Femur (tissue), 1 donor: ENCODE measurements at regions not wholly inside any gene's neighbourhood (a gene's known extent, or its start where the extent isn't known, plus 50 kb on each side); places are given as distances from the start of the nearest gene placed in this dataset.
"Not testable (repeated sequence)": the region's sequence is repeated elsewhere in the genome, so short reads cannot be mapped to it uniquely, and the experiment has no call there.

Experiments used
- DNase-seq: peaks from one replicate; pipeline ENCODE4 v3.0.0-alpha.2; 2017

DNA sequence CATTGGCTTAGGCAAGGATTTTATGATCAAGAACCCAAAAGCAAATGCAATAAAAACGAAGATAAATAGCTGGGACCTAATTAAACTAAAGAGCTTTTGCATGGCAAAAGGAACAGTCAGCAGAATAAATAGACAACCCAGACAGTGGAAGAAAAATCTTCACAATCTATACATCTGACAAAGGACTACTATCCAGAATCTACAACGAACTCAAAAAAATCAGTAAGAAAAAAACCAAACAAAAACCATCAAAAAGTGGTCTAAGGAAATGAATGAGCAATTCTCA lies 109.5 kb upstream of the ETV3 start:
- DNase-seq, result not testable (repeated sequence)

GRCh38 chr1:157247005-157247763 lies 109.0 kb upstream of the ETV3 start:
- no peak for DNase-seq

GRCh38 chr1:157245823-157246222 lies 107.6 kb upstream of the ETV3 start:
- no peak for DNase-seq

- DNase-seq, result no peak
Observed at GRCh38 chr1:157241185-157241538, 103.0 kb upstream of the ETV3 start.

- no peak for DNase-seq
Observed at GRCh38 chr1:157240495-157241184, 102.4 kb upstream of the ETV3 start.

DNA sequence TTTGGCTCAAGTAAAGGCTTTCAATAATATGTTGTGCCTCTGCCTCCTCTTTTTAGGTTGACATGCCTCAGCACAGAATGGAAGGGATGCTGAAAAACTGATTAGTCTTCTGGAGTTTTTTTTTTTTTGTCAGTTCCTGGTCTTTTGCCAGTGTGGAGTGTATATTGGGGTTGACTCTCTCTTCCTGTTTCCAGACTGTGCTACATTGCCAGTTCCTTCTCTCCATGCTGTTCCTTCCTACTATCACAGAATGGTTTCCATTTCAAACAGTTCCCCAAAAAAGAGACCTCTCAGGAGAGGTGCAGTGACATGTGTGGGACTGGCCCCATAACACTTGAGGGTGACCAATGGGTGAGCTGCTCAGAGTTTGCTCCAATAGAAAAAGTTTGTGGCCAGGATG lies 101.7 kb upstream of the ETV3 start:
- no peak for DNase-seq

DNA sequence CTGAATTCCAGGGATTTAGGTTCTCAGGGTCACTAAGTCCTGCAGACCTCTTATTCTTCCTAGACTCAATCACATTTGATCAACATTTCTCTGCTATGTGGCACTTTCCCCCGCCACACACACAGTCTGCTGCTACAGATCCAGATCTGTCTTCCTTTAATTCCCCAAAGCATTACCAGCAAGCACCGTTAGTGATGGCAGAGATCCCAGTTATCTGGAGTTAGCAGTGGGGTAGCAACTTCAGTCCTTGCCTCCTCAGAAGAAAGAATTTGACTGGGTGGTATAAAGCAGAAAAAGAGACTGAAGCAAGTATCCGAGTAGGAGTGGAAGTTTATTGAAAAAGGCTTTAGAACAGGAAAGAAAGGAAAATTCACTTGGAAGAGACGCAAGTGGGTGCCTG lies 100.4 kb upstream of the ETV3 start:
- DNase-seq, result no peak

GRCh38 chr1:157237981-157238380 lies 99.8 kb upstream of the ETV3 start:
- DNase-seq, result no peak

DNA sequence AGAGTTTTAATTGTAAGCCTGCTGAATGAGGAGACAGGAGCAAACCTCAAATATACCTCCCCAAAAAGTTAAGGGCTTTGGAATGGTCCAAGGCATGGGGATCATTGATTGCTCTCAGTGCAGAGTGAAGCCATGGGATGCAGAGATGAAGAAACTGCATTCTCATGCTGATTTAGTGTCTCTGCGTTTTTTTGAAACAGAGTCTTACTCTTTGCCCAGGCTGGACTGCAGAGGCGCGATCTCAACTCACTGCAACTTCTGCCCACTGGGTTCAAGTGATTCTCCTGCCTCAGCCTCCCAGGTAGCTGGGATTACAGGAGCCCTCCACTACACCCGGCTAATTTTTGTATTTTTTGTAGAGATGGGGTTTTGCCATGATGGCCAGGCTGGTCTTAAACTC lies 99.3 kb upstream of the ETV3 start:
- no peak for DNase-seq

DNA sequence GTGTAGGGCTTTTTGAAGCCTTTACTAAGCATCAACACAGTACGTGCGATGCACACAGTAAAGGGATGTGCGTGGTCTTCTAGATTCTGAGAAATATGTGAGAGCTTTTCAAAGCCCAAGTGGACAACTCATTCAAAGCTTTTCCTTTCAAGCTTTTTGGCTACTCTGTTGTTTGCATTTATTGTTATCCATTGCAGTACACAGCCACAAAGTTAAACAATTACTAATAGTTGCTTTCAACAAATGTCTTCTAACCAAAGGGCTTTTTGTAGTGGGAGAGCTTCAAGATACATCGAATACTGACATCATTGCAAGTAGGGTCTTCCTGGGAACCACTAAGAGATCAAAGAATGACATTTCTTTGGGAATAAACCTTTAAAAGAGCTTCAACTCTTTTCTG lies 97.9 kb upstream of the ETV3 start:
- DNase-seq, result no peak

DNA sequence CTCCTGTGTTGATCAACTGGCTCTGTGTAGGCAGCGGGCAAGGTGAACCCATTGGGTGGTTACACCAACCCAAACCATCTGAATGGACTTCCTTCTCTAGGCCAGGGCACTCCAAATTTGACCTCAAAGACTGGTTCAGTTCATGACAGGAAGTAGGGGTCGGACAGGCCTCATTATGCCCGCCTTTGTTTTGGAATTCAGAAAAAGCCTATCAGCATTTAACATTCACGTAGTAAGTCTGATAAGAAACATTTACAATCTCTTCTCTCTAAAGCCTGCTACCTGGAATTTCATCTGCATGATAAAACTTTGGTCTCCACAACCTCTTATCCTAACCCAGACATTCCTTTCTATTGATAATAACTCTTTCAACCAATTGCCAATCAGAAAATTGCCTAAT lies 97.1 kb upstream of the ETV3 start:
- no peak for DNase-seq

DNA sequence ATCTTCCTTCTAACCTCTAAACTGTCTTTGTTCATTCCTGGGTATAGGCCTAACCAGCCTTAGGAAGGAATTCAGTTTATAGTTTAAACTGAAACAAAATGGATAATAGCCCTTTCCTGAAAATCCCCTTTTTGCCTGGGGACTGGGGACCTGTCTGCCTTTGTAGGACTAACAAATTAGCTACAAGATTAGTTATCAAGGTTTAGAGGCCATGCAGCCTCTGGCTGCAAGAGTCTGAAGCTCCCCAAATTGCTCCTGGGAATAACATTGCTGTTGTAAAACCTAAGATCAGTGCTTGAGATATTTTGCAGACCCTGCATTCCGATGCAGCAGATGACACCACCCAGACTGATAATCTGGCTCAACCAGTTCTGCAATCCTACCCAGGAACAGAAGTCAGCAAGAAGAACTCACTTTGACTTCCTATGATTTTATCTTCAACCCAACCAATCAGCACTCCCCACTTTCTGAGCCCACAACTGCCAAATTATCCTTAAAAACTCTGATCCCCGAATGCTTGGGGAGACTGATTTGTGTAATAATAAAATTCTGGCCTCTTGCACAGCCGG lies 96.6 kb upstream of the ETV3 start:
- no peak for DNase-seq

DNA sequence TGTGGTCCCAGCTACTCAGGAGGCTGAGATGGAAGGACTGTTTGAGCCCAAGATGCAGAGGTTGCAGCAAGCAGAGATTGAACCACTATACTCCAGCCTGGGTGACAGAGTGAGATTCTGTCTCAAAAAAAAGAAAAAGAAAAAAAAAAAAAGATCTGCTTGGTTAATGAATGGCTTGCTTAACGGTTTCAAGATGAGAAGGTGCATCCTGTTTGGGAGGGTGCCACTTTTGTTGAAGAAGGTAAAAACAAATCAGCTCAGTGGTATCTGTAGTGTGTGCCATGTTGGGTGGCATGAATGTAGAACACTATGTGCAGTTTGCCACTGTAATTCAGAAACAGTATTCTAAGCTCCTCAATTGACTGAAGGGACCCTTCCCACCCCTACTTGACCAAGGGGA lies 94.9 kb upstream of the ETV3 start:
- DNase-seq, result no peak

GRCh38 chr1:157231846-157232525 lies 93.8 kb upstream of the ETV3 start:
- no peak for DNase-seq

GRCh38 chr1:157230500-157230899 lies 92.3 kb upstream of the ETV3 start:
- DNase-seq, result no peak

- no peak for DNase-seq
Observed at GRCh38 chr1:157227700-157228099, 89.5 kb upstream of the ETV3 start.

DNA sequence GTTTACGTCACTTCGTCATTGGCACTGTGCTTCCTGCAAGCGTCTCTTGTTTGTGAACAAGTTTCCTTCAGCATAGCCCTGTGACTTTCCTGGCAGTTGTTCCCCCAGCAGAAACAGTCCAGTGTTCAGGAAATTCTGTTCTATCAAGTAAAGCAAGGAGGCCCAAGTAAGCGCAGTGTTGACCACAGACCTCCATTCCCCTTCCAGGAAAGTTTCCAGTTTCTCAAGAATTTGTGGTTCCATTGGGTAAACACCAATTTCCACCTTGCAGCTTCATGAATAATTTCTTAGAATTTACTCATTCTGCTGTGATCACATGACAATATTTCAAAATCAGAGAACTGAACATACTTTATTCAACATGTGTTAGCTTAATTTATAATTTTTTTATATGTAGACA lies 88.5 kb upstream of the ETV3 start:
- no peak for DNase-seq

- no peak for DNase-seq
Observed at GRCh38 chr1:157219600-157219999, 81.4 kb upstream of the ETV3 start.

DNA sequence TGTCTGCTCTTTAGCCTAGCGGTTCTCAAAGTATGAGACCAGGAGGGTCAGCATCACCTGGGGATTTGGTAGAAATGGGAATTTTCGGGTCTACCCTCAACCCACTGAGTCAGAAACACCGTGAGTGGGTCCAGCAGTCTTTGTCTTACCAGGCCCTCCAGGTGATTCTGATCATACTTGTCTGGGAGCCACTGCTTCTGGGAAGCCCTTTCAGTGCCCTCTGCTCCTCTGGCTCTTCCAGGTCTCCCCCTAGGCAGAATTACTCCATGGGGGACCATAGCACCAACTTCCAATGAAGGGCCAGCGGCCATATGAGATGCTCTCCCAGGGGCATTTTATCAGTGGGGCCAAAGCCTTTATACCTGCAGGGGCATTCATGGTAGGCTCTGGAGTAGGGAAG lies 81.0 kb upstream of the ETV3 start:
- DNase-seq, result no peak

DNA sequence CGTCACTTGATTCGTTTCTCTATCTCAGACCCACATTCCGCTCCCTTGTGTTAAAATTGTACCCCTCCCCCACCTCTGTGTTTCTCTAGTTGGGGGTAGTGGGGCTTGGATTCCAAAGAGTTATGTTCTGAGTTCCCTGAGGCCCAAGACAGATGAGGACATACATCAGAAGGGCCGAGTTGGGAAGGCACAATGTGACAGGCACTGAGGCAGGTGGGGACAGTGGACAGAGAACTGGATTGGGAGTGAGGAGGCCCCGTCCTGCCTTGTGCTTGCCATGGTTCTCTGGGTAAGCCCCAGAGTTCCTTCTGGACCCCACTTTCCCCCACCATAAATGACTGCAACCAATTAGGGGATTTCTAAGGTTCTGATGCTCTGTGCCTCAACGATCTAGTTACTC lies 80.5 kb upstream of the ETV3 start:
- DNase-seq, result no peak

DNA sequence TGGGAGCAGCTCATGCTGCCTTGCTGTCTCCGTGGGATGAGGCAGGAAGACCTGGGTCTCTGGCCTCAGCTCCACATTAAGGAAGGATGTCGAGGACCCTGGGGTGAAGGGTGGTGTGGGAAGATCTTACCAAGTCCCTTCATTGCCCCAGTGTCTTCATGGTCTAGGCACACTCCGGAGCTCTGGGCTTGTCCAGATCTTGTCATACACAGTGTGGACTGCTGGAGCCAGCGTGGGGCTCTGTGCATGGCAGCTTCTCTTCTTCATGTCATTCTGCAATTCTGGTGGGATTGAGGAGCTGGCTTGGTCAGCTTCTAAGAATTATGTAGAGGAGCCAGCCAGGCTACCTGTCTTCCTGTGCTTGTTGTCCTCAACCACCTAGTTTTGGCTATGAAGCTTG lies 79.3 kb upstream of the ETV3 start:
- no peak for DNase-seq

DNA sequence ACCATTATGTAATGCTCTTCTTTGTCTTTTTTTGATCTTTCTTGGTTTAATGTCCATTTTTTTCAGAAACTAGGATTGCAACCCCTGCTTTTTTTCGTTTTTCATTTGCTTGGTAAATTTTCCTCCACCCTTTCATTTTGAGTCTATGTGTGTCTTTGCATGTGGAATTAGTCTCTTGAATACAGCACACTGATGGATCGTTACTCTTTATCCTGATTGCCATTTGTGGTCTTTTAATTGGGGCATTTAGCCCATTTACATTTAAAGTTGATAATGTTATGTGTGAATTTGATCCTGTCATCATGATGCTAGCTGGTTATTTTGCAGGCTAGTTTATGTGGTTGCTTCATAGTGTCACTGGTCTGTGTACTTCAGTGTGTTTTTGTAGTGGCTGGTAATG lies 75.6 kb upstream of the ETV3 start:
- DNase-seq, result no peak

- no peak for DNase-seq
Observed at GRCh38 chr1:157209514-157209913, 71.3 kb upstream of the ETV3 start.

GRCh38 chr1:157205982-157206381 lies 67.8 kb upstream of the ETV3 start:
- DNase-seq, result not testable (repeated sequence)
